K562 (cell line): ENCODE measurements at regions not wholly inside any gene's neighbourhood (a gene's known extent, or its start where the extent isn't known, plus 50 kb on each side); places are given as distances from the start of the nearest gene placed in this dataset.

Experiments
- ATAC-seq: fragments of 200-7000 bp; cut with Tn5 transposase; 3 replicates; pipeline ENCODE4 v1.9.1; 2020; ENCODE audit warnings: moderate library complexity
- BruUV-seq: library from RNA; stranded (reverse); fragments of 400-500 nt; replicated peaks from 2 replicates; lab custom pipeline; 2021; lab: Mats Ljungman, UMichigan
- CTCF ChIA-PET: fragments of 300-600 bp; formaldehyde crosslinking; extraction: SDS; loops from one replicate; lab custom pipeline; 2021; ENCODE audit warnings: low intra/inter-chr PET ratio; lab: Yijun Ruan, JAX
- POLR2A ChIA-PET: fragments of 300-600, 350-650 bp; sonication (Branson Sonifier 250); formaldehyde crosslinking; extraction: SDS; loops from one replicate; lab custom pipeline; 2021; ENCODE audit warnings: antibody characterized with exemption, inconsistent platforms; lab: Yijun Ruan, JAX
- DNase-seq, 4 experiments: peaks; one replicate each; pipeline versions ENCODE4 v3.0.0 to v3.0.0-alpha.2; 2011 to 2018; ENCODE audit warnings: low spot score in 3 of 4, mixed read lengths in 3 of 4; ENCODE audit errors: extremely low read depth in 1 of 4
- FAIRE-seq: peaks from 2 replicates; lab custom pipeline; 2011; peaks lifted over from hg19 to GRCh38; lab: Jason Lieb, UNC
- H2AFZ ChIP-seq: 2 replicates; pipeline ENCODE4 v1.6.0; 2011; ENCODE audit warnings: low read depth, low read length, control low read depth, inconsistent platforms
- H3K27ac ChIP-seq: fragments of 200-600 bp; 3 replicates; pipeline ENCODE4 v1.8.0; 2011; ENCODE audit warnings: low read depth, mild to moderate bottlenecking, control low read depth, inconsistent platforms, low read length, moderate library complexity, mixed read lengths; ENCODE audit errors: extremely low read depth
- H3K27me3 ChIP-seq, 2 experiments: fragments of 300-600 bp in 1 of 2; 2 replicates in 1 of 2; 3 replicates in 1 of 2; pipeline versions ENCODE4 v1.6.0 to v1.8.0; 2011; ENCODE audit warnings: inconsistent platforms in 2 of 2, low read length in 2 of 2, mild to moderate bottlenecking in 1 of 2, mixed read lengths in 1 of 2, moderate library complexity in 1 of 2; ENCODE audit not compliant: control insufficient read depth in 2 of 2, insufficient read depth in 2 of 2
- H3K36me3 ChIP-seq: fragments of 300-600 bp; 3 replicates; pipeline ENCODE4 v1.8.0; 2011; ENCODE audit warnings: mild to moderate bottlenecking, low read length, inconsistent platforms; ENCODE audit not compliant: control insufficient read depth, insufficient read depth
- H3K4me1 ChIP-seq, 2 experiments: fragments of 200-600 bp in 1 of 2; replicated peaks in 1 of 2; 2 replicates in 1 of 2; 3 replicates in 1 of 2; pipeline versions ENCODE4 v1.5.1 to v1.8.0; 2011; ENCODE audit warnings: inconsistent platforms in 2 of 2, low read length in 2 of 2, mild to moderate bottlenecking in 1 of 2, mixed read lengths in 1 of 2, moderate library complexity in 1 of 2; ENCODE audit not compliant: control insufficient read depth in 2 of 2, insufficient read depth in 2 of 2
- H3K4me2 ChIP-seq: 2 replicates; pipeline ENCODE4 v1.6.1; 2011; ENCODE audit warnings: low read length, control low read depth, inconsistent platforms, mixed read lengths; ENCODE audit not compliant: insufficient read depth
- H3K4me3 ChIP-seq: fragments of 200-600 bp; sonication (generic), shearing (Covaris generic); 2 replicates; pipeline ENCODE4 v1.5.1; 2016; ENCODE audit warnings: control low read depth, inconsistent platforms
- H3K79me2 ChIP-seq: fragments of 200-600 bp; 3 replicates; pipeline ENCODE4 v1.8.0; 2011; ENCODE audit warnings: low read length, inconsistent platforms; ENCODE audit not compliant: control insufficient read depth, insufficient read depth
- H3K9ac ChIP-seq, 2 experiments: 2 replicates each; pipeline versions ENCODE4 v1.6.0 to v1.6.1; 2011; ENCODE audit warnings: low read depth in 2 of 2, low read length in 2 of 2, control low read depth in 1 of 2, inconsistent platforms in 1 of 2, mild to moderate bottlenecking in 1 of 2, mixed read lengths in 1 of 2; ENCODE audit not compliant: insufficient read depth in 1 of 2
- H3K9me1 ChIP-seq: one replicate; pipeline ENCODE4 v1.6.0; 2011; ENCODE audit warnings: inconsistent platforms, mild to moderate bottlenecking, low read length, moderate library complexity; ENCODE audit not compliant: control insufficient read depth, insufficient read depth
- H3K9me3 ChIP-seq: replicated peaks from 2 replicates; pipeline ENCODE4 v1.5.1; 2011; ENCODE audit warnings: low read depth, low read length, inconsistent platforms; ENCODE audit not compliant: control insufficient read depth, insufficient read depth
- H4K20me1 ChIP-seq: replicated peaks from 2 replicates; pipeline ENCODE4 v1.6.1; 2011; ENCODE audit warnings: low read length, inconsistent platforms, mixed read lengths; ENCODE audit not compliant: control insufficient read depth, insufficient read depth
- CCNT2 ChIP-seq: IDR thresholded peaks from 2 replicates; pipeline ENCODE4 v1.6.1; 2011; ENCODE audit warnings: borderline replicate concordance, low read depth, mild to moderate bottlenecking, moderate library complexity, mixed read lengths, low read length; ENCODE audit not compliant: insufficient read length; ENCODE audit errors: extremely low read depth
- DDX20 ChIP-seq: fragments of 450-650 bp; IDR thresholded peaks from 2 replicates; pipeline ENCODE4 v1.6.1; 2016; ENCODE audit warnings: missing genetic modification characterization, low read depth, mild to moderate bottlenecking, missing compliant biosample characterization, moderate library complexity
- HNRNPH1 ChIP-seq: fragments of 200-400 bp; formaldehyde crosslinking; optimal IDR thresholded peaks from 2 replicates; pipeline ENCODE3; 2017; ENCODE audit warnings: low read depth, mild to moderate bottlenecking, low read length, moderate library complexity
- KDM5B ChIP-seq: fragments of 200-600 bp; sonication (generic); IDR thresholded peaks from 2 replicates; pipeline ENCODE4 v1.6.1; 2012; ENCODE audit warnings: low read depth, mild to moderate bottlenecking, moderate library complexity, low read length, control low read depth, inconsistent platforms; ENCODE audit not compliant: insufficient replicate concordance
- KLF6 ChIP-seq: fragments of 250-450 bp; sonication (Bioruptor Pico); IDR thresholded peaks from 2 replicates; pipeline ENCODE4 v1.4.0; 2020; ENCODE audit warnings: mild to moderate bottlenecking, moderate library complexity, borderline replicate concordance
- SMAD3 ChIP-seq: fragments of 450-650 bp; formaldehyde crosslinking; conservative IDR thresholded peaks from 2 replicates; pipeline ENCODE4 v1.4.0; 2020; ENCODE audit warnings: mild to moderate bottlenecking
- SRSF9 ChIP-seq: fragments of 200-400 bp; formaldehyde crosslinking; IDR thresholded peaks from 2 replicates; pipeline ENCODE4 v1.6.1; 2017; ENCODE audit warnings: low read depth, low read length, borderline replicate concordance
- WGBS: fragments of 100-300 bp; shearing (Covaris generic); methylation state at CpG from one replicate; pipeline ENCODE4 v1.1.6; 2016; ENCODE audit warnings: low coverage, mixed read lengths; ENCODE audit not compliant: insufficient coverage; ENCODE audit errors: missing lambda C conversion rate; 5-methylcytosine and 5-hydroxymethylcytosine counted together
- in situ Hi-C: fragments of 300-500 bp; cut with MboI; formaldehyde crosslinking; loops from 4 replicates; pipeline ENCODE4 v1.15.0; 2018; ENCODE audit warnings: inconsistent platforms, mixed read lengths
- intact Hi-C: fragments of 100-400 bp; cut with micrococcal nuclease; formaldehyde crosslinking; loops from 2 replicates; pipeline ENCODE4 v1.14.2; 2022

DNA sequence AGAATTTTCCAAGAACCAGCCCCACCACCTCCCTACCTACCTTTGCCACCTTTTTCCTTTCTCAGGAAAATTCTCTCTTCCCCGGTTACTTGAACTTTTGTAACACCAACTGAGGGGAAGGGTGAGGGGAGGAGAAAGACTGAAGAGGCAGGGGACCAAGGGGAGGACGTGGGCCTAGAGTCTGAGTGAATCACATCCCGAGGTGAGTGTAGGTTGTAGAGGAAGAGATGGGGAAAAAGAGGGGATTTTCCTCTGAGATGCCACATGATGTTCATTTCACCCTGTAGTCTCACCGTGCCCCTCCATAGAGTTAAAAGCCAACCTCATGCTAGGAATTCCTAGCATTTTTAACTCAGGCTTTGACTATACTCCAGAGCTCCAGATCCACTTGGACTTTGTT, 311.8 kb downstream of the RPAP3 start:
- no peak for TF ChIP-seq DDX20 (tag)
- TF ChIP-seq KLF6, result no peak
- no peak for TF ChIP-seq HNRNPH1
- TF ChIP-seq SMAD3 (CRISPR knock-in tag), result no peak
- no peak for TF ChIP-seq SRSF9
- ChIA-PET POLR2A (no interaction called here), CTCF (no interaction called here)
- H3K27me3 ChIP-seq, result no peaks in the 10 kb centered on the region
- H3K4me3 ChIP-seq, result no peak overlapping the region
- no peaks in the 10 kb centered on the region for H4K20me1 ChIP-seq
- FAIRE-seq (no peak), DNase-seq (no peak), ATAC-seq (no peak)
- no peak overlapping the region for H3K4me2 ChIP-seq
- H3K9me3 ChIP-seq, result no peaks in the 10 kb centered on the region; the same call in 1 of the 2 replicates
- no TSS peak for BruUV-seq
- intact Hi-C loops, result no loop called here
- no peak overlapping the region for H2AFZ ChIP-seq
- H3K4me1 ChIP-seq, result peaks cover 0 to 10% of the 10 kb centered on the region in 2 experiments; a peak in 1 of 5 replicates
- WGBS, result 78% methylated on average over 1 of the region's 4 CpGs
- no peaks in the 10 kb centered on the region for H3K79me2 ChIP-seq
- H3K9ac ChIP-seq, result no peak overlapping the region
- in situ Hi-C loops, result no loop called here
- no peaks in the 10 kb centered on the region for H3K36me3 ChIP-seq
- H3K9me1 ChIP-seq, result no peaks in the 10 kb centered on the region
- no peak overlapping the region for H3K27ac ChIP-seq

DNA sequence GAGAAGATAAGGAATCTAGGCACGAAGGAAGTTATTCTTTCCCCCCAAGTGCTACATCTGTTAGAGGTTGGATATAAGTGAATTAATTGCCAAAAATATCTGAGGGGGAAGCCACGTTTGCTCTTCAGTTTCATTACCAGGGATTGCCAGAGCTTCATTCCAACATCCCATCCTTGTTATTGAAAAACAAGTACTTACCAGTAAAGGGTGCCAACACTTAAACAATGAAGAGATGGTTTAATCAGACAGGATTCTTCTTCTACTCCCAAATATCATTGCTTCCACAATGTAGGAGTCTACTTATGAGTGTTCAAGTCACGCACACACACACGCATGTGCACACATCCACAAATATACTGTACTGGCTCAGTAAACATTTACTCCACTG, 312.4 kb downstream of the RPAP3 start:
- no peak overlapping the region for H3K4me2 ChIP-seq
- H3K27ac ChIP-seq, result no peak overlapping the region
- H2AFZ ChIP-seq, result no peak overlapping the region
- POLR2A ChIA-PET, result no interaction called here
- CTCF ChIA-PET, result no interaction called here
- no peak overlapping the region for H3K9ac ChIP-seq
- H3K4me3 ChIP-seq, result no peak overlapping the region
- H3K36me3 ChIP-seq, result no peaks in the 10 kb centered on the region
- peak; percentile 10 for TF ChIP-seq CCNT2
- TF ChIP-seq KDM5B, result no peak
- intact Hi-C loops (no loop called here), in situ Hi-C loops (no loop called here)
- no peaks in the 10 kb centered on the region; the same call in 1 of the 2 replicates for H3K9me3 ChIP-seq
- no peak for DNase-seq
- H4K20me1 ChIP-seq, result no peaks in the 10 kb centered on the region
- BruUV-seq, result no TSS peak
- WGBS, result 40% methylated on average over 4 of the region's 4 CpGs
- H3K79me2 ChIP-seq, result no peaks in the 10 kb centered on the region
- ATAC-seq, result no peak
- no peaks in the 10 kb centered on the region for H3K27me3 ChIP-seq
- no peaks in the 10 kb centered on the region for H3K9me1 ChIP-seq
- peaks cover 0 to 10% of the 10 kb centered on the region in 2 experiments; a peak in 1 of 5 replicates for H3K4me1 ChIP-seq
- no peak for FAIRE-seq
